Fibroblast of peridontal ligament (primary cell): ENCODE measurements at regions not wholly inside any gene's neighbourhood (a gene's known extent, or its start where the extent isn't known, plus 50 kb on each side); places are given as distances from the start of the nearest gene placed in this dataset.
"Not testable (repeated sequence)": the region's sequence is repeated elsewhere in the genome, so short reads cannot be mapped to it uniquely, and the experiment has no call there.

Source experiments
- DNase-seq: peaks from one replicate; pipeline ENCODE4 v3.0.0-alpha.2; 2010; ENCODE audit errors: extremely low read depth

DNA sequence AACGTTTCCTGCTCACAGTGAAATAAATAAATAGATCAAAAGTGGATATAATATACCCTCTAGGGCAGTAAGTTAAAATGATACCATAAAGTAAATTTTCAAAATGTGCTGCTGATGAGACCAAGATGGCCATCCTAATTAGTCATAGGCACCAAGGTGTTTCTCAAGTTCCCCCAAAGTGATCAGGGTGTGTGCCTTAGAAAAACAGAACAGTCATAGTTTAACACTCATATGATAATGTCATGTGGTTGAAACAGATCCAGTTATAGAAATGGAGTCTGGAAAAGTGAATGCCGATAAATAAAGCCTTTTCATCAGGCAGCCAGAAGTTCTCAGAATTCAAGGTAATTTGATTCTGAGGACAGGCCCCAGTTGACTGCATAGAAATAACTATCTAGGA is 161.5 kb upstream of the CDKN2B start:
- peak; percentile 9 for DNase-seq

DNA sequence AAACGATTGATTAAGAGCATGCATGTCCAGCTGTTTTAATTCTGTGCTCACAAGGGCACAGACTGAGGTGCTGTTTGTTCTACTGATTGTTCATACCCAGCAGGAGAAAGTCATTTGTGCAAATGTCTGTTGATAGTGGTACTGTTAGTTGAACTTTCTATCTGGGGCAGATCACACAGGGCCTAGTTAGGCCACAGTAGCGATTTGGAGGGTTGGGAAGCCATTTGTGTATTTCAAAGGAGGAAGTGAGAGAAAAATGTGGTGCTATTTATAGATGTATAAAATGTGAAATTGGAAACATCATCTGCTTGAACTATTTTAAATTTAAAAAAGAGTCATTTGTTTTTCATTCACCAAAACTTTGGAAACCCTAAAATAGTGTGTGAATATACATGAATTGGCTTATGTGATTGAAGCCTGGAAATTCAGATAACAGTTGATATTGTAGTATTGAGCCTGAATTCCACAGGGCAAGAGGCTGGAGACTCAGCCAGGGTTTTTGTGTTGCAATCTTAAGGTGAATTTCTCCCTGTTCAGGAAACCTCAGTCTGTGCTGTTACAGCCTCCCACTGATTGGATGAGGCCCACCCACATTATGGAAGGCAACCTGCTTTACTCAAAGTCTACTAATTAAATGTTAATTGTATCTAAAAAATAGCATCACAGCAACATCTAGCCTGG is 162.0 kb upstream of the CDKN2B start:
- DNase-seq: peak; percentile 16

DNA sequence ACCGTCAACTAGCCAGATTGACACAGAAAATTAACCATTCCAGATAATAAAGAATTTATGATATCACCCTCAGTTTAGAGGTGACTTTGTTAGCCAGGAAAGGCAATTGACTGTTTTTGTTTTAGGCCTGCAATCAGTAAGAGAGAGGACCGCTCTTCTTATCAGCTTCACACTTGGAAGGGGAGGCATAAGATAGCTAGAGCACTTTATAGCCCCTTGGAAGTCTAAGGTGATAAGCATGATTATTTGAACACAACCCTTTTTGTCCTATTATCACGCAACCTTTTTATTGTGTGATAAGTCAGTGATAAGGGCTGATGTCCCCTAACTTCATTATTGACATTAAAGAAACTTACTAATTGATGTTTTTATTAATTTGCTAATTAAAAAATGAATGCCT is 162.6 kb upstream of the CDKN2B start:
- no peak for DNase-seq

DNA sequence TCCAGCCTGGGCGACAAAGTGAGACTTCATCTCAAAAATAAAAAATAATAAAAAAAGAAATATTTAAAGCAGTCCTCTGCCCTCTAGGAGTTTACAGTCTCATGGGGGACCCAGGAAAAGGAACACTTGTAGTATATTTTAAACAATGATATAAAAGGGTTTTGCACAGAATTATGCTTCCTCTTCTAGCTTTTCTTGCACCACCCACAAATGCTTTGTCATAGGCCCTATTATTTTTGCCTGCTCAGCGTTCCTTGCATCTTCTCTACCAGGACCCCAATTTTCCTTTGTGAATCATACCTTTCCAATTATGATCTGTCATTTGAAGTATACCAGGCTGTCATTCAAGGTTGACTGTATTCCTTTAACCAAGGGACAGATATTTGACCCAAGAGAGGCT is 164.8 kb upstream of the CDKN2B start:
- no peak for DNase-seq

DNA sequence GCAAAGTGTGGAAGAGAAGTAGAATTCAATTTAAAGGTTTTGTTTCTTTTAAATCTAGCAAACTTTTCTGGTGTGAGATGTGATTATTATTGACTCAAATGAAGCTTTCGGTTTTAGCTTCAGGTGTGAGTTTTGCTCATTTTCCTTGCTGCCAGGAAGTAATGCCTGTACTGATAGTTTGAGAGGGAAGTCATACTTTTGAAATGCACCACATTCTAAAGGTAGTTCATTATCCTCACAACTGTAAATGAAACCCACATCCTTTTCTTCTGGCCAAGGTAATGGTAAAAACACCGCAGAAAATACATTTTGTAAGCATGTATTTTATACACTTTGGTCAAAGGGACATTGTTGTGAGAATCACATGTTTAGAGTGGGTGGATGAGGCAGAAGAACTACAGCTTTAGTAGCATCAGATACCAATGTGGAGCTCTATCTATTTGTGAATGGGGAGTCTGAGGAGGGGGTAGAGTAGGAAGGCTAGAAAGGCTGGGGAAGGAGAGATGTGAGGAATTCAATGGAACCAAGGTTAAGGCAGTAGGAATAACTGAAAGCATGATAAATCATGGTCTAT is 167.0 kb upstream of the CDKN2B start:
- no peak for DNase-seq

DNA sequence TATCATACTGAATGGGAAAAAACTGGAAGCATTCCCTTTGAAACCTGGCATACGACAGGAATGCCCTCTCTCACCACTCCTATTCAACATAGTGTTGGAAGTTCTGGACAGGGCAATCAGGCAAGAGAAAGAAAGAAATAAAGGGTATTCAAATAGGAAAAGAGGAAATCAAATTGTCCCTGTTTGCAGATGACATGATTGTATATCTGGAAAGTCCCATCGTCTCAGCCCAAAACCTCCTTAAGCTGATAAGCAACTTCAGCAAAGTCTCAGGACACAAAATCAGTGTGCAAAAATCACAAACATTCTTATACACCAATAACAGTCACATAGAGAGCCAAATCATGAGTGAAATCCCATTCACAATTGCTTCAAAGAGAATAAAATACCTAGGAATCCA is 171.9 kb upstream of the CDKN2B start:
- DNase-seq: not testable (repeated sequence)

DNA sequence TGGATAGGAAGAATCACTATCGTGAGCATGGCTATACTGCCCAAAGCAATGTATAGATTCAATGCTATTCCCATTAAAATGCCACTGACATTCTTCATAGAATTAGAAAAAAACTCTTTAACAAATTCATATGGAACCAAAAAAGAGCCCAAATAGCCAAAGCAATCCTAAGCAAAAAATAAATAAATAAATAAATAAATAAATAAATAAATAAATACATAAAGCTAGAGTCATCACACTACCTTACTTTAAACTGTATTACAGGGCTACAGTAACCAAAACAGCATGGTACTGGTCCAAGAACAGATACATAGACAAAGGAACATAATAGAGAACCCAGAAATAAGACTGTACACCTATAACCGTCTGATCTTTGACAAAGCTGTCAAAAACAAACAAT is 180.4 kb upstream of the CDKN2B start:
- no peak for DNase-seq

DNA sequence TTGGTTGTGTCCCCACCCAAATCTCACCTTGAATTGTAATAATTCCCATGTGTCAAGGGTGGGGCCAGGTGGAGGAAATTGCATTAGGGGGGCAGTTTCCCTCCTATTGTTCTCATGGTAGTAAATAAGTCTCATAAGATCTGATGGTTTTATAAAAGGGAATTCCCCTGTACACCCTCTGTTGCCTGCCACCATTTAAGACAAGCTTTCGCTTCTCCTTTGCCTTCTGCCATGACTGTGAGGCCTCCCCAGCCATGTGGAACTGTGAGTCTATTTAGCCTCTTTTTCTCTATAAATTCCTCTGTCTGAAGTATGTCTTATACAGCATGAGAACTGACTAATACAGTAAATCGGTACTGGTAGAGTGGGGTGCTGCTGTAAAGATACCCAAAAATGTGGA is 187.9 kb upstream of the CDKN2B start:
- not testable (repeated sequence) for DNase-seq

DNA sequence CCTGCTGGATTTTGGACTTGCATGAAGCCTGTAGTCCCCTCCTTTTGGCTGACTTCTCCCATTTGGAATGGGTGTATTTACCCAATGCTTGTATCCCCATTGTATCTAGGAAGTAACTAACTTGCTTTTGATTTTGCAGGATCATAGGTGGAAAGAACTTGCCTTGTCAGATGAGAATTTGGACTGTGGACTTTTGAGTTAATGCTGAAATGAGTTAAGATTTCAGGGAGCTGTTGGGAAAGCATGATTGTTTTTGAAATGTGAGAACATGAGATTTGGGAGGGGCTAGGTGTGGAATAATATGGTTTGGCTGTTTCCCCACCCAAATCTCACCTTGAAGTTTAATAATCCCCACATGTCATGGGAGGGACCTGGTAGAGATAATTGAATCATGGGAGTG is 189.6 kb upstream of the CDKN2B start:
- DNase-seq: no peak

DNA sequence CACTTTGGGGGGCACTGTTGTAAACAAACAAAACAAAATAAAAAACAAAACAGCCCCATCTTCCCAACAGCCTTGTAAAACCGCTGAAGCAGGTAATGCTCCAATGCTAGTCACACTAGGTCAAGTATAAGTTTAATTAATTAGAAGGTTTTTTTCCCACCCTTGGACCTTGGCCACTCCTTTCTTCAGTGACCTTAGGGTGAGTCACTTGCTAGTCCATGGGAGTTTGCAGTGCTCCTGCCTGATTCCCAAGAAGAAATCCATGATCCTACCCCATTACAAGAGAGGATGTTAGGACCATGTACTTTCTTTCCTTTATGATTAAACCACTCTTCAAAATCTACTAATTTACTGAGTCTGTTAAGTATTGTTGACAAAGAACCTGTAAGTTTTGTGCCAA is 192.2 kb upstream of the CDKN2B start:
- DNase-seq: no peak

DNA sequence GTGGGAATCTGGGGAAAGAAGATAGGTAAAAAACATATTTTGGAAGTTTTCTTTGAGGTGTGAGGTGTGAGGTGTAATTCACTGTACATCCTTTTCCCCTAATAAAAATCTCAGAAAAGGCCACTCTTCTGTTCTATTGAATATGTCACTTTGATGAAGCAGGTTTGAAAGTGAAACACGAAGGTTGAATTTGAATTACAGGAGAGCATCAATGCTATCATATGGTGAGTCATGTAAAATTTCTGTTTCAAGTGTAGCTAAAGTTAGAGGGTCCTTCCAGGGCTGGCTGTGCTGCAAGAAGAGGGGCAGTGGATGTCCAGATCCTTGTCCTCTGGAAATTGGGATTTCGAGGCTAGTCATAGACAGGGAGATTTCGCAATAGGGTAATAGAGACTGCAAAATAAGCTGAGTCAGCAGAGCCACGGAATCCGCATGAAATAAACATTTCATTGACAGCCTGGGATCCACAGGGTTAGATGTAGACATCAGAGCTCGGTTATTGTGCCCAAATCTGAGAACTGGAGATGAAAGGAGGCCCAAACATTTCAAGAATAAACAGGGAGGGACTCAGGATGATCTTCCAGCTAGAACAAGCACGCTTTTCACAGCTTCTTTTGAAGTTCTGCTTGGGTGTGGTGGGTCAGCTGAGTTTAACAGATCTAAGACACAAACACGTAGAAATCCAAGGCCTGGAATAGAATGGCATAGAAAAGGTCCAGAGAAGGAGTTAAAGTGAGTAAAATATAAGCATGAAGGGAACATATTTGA is 194.4 kb upstream of the CDKN2B start:
- peak; percentile 71 for DNase-seq

DNA sequence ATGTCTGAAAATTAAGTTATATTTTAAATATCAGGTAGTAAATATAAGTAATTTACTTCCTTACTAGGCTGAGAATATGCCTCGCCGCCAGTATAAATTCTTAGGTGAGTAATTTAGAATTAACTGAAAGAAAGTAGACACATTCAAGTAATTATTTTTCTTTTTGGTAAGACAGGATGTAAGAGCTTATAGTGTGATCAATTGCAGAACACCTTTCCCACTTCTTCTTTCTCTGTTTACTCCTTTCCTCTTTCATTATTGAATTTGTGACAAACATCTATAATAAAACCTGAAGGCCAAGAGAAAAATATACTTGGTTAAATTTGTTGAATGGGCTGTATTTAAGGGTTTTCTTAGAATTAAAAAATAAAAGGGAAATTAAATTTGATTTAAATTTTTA is 195.1 kb upstream of the CDKN2B start:
- DNase-seq: no peak

DNA sequence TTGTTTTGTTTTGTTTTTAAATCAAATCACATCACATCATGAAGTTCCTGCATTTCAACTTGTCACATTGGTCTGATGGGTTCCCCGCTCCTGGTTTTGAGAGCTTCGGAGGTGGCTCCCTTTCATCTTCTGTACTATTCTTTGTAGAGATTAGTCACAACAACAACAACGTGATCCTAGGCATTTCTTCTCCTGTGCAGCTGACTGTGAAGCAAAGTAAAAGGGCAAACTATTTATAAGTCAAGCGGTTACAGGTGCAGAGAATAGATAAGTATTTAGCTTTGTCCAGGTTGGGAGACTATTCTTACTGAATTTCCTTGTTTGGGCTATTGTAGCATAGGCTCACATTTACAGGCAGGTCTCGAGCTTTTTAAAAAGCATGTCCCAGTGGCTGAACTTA is 197.7 kb upstream of the CDKN2B start:
- DNase-seq: no peak

DNA sequence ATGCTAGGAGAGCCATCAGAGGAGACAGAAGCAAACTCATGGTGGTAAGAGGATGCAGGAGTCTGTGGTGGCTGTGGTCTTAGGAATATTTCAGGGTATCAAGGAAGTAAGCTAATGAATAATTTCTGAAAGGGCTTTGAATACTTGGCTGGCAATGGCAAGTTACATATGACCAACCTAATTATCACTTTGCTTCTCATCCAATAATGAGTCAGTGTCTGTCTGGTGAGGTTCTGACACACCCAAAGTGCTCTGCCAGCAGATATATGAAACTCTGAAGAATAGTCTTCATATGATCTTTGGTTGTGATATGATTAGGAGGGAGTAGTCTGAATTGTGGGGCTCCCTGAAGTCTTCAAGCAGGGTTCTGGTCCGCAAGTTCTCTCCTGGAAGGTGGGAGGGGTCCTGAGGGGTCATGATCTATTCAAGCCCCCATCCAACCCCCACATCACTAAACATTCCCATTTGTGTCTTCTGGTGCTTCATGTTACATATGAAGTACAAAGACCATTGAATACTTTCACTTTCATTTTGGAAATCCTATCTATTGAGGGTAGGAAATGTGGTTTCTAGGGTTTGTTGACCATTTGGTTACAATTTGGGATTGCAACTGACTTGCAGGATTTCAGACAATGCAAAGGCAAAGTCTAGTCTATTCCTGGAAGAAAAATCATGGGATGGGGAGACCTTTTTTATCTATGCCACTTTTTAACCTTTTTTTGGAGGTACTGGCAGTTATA is 199.9 kb upstream of the CDKN2B start:
- peak; percentile 73 for DNase-seq

DNA sequence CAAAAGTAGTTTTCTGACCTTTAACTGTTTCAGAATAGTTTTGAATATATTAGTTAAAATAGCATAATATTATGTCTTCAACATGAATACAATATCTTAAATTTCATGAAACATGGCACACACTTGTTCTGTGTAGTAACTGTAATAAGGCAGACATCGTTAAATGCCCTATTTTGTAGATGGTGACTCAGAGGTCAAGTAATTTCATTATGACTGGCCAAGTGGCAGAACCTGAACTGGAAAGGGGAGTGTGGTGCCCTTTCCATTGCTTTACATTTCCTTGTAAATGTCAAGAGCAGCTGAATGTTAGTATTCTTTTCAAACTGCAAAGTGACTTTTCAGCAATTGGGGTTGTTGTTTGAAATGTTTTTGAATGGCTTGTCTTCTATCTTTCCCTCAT is 201.2 kb upstream of the CDKN2B start:
- DNase-seq: no peak

DNA sequence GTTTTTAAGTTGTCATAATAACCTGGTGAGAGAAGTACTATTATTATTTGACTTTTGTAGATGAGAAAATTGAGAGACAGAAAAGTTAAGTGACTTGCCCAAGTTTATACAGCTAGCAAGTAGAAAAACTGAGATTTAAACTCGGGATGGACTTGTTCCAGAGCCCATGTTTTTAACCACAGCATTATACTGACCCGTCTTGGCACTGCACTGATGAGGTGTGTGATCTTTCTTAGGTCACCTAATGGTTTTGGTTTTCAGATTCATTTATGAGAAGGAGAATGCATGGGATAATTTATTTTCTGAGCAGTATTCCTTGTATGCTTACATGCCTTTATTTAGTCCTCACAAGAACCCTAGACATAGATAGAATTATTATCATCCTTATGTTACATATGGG is 201.8 kb upstream of the CDKN2B start:
- DNase-seq: no peak

DNA sequence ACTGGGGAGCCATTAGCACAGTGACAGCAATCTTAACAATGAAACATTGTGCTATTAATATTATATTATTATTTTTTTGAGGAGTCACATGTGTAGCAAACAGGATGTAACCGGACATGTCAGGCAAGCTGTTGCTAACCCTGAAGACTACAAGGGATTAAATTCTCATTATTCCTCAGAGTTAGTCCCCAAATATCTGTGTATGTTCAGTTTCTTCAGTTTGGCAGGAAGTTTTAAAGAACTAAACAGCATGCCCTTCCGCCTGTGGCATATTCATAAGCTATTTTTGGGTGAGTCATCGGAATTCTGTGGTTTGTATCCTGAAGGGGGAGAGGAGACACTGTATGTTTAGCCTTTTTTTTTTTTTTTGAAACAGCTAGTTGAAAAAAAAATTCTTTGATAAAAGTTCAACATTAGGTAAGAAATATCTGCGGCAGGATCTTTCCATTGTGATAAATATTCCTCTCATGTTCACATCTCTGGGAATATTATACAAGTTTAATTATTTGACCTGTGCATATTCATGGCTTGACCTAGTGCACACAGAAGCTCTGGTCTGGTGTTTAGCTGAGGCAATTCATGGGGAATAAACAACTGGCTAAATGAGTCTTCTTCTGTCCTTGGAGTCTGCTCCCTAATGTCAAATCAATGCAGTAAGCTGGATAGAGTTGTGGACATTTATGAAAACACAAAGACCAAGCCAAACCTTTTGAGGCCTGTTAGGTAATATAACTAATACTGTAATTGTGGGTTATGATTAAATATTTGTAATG is 202.7 kb upstream of the CDKN2B start:
- peak; percentile 95 for DNase-seq

DNA sequence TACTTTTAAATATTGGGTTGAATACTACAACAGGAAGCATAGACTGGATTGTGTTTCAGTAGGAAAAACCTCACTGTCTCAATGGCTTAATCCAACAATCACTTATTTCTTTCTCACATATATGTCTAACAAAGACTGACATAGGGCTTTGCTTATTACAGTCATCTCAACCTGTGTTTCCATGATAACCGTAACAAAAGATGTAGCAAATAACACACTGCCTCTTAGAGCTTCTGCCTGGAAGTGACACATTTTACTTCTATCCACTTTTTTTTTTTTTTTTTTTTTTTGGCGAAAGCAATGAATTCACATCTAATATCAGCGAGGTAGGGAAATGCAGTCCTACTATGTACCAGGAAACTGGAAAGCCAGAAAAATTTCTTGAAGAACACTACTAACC is 204.9 kb upstream of the CDKN2B start:
- DNase-seq: no peak

DNA sequence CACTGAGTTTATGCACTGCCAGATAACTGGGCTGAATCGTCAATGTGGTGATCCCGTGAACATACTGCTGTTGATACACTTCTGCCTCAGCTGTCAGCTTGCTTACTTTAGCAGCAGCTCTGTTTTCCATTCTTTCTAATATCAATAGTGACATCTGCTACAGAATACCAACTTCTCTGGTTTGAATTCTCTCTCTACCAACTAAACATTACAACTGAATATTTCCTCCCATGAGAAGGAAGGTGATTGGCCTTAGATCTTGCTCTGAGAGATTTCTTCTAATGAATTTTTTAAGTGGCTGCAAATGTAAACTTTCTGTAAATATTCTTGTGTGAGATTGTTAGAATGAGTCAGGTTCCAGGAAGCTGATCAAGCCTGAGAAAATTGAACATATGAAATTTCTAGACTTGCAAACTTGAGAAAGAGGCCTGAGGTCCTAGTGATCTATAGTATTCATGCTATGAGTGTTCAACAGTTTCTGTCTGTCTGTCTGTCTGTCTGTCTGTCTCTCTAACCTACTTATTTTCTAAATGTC is 205.5 kb upstream of the CDKN2B start:
- peak; percentile 62 for DNase-seq

DNA sequence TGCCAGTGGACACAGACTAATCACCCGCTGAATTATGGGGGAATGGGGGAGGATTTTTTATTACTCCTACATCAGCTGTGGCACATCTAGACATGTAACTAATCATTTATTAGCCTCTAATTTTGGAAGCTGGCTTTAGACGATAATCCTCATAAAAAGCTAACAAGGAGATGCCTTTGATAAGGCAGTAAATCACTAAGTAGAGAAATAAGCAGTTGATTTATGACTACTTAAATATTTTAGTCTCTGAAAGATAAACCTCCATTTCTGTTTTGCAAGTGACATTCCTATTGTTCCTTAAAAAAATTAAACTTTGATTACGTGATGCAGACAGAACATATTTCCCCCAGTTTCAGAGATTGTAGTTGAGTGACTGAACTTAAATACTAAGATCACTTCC is 206.4 kb upstream of the CDKN2B start:
- no peak for DNase-seq

DNA sequence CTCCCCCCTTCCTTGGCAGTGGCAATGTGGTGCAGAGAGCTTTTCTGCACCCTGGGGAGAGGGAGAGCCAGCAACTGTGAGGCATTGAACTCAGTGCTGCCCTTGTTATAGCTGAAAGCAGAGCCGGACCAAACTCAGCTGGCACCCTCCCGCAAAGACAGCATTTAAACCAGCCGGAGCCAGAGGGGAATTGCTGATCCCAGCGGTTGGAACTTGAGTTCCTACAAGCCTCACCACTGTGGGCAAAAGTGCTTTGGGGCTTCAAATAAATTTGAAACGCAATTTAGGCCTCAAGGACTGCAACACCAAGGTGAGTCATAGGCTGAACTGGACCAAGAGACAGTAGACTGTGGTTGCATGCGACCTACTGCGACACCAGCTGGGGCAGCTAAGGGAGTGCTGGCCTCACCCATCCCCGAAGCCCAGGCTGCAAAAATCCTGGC is 207.6 kb upstream of the CDKN2B start:
- DNase-seq: peak; percentile 75
